ENCODE measurements at regions not wholly inside any gene's neighbourhood (a gene's known extent, or its start where the extent isn't known, plus 50 kb on each side); places are given as distances from the start of the nearest gene placed in this dataset.
"Not testable (repeated sequence)": the region's sequence is repeated elsewhere in the genome, so short reads cannot be mapped to it uniquely, and the experiment has no call there.

- ATAC-seq; intact Hi-C loops (cut with micrococcal nuclease; ENCODE audit: unreplicated experiment); H3K4me3 ChIP-seq (replicated peaks in 1 of 3; ENCODE audit: insufficient read depth in 1 of 3, low read depth in 2 of 3, low read length in 3 of 3); H3K9me3 ChIP-seq (ENCODE audit: low read length); H3K27ac ChIP-seq (ENCODE audit: extremely low read length, insufficient read depth, low read length); in situ Hi-C loops (cut with HindIII; ENCODE audit: extremely low pct_ligation_motif_present, low pct_unique_long_range_greater_than_20kb); H3K9ac ChIP-seq (ENCODE audit: insufficient read depth, low read depth, low read length); BruUV-seq (replicated peaks); CTCF ChIA-PET (ENCODE audit: low intra/inter-chr PET ratio, low total read pairs); H3K79me2 ChIP-seq (ENCODE audit: insufficient read depth, low read length); H2AFZ ChIP-seq (ENCODE audit: low read length); H3K36me3 ChIP-seq (replicated peaks in 1 of 2; ENCODE audit: control insufficient read depth in 1 of 2, insufficient read depth in 2 of 2, low read length in 2 of 2); H4K20me1 ChIP-seq (ENCODE audit: insufficient read depth, low read length); DNase-seq (ENCODE audit: low spot score); H3K4me2 ChIP-seq (ENCODE audit: low read depth, low read length); H3K27me3 ChIP-seq (ENCODE audit: control insufficient read depth in 1 of 2, insufficient read depth in 2 of 2, low read length in 2 of 2); FAIRE-seq; H3K4me1 ChIP-seq (ENCODE audit: insufficient read depth, low read length); POLR2A ChIA-PET: not testable (repeated sequence)
- WGBS (ENCODE audit: low lambda C conversion rate) = 36% methylated on average over 4 of the region's 6 CpGs
Observed at GRCh38 chr1:149691399-149691798, 91.1 kb upstream of the FCGR1A start.

- POLR2A ChIA-PET; DNase-seq (ENCODE audit: low spot score); FAIRE-seq; H3K9me3 ChIP-seq (ENCODE audit: low read length); H4K20me1 ChIP-seq (ENCODE audit: insufficient read depth, low read length); H3K9ac ChIP-seq (ENCODE audit: insufficient read depth, low read depth, low read length); CTCF ChIA-PET (ENCODE audit: low intra/inter-chr PET ratio, low total read pairs); H3K36me3 ChIP-seq (replicated peaks in 1 of 2; ENCODE audit: control insufficient read depth in 1 of 2, insufficient read depth in 2 of 2, low read length in 2 of 2); in situ Hi-C loops (cut with HindIII; ENCODE audit: extremely low pct_ligation_motif_present, low pct_unique_long_range_greater_than_20kb); ATAC-seq; BruUV-seq (replicated peaks); H3K4me3 ChIP-seq (replicated peaks in 1 of 3; ENCODE audit: insufficient read depth in 1 of 3, low read depth in 2 of 3, low read length in 3 of 3); H2AFZ ChIP-seq (ENCODE audit: low read length); intact Hi-C loops (cut with micrococcal nuclease; ENCODE audit: unreplicated experiment); H3K27me3 ChIP-seq (ENCODE audit: control insufficient read depth in 1 of 2, insufficient read depth in 2 of 2, low read length in 2 of 2); H3K4me1 ChIP-seq (ENCODE audit: insufficient read depth, low read length); H3K79me2 ChIP-seq (ENCODE audit: insufficient read depth, low read length); H3K4me2 ChIP-seq (ENCODE audit: low read depth, low read length); H3K27ac ChIP-seq (ENCODE audit: extremely low read length, insufficient read depth, low read length): not testable (repeated sequence)
- WGBS (ENCODE audit: low lambda C conversion rate) = 67% methylated on average over 8 of the region's 17 CpGs
Observed at GRCh38 chr1:149692804-149693539, 89.5 kb upstream of the FCGR1A start.

GRCh38 chr1:149695066-149695465 is 87.4 kb upstream of the FCGR1A start:
- DNase-seq (ENCODE audit: low spot score); H3K79me2 ChIP-seq (ENCODE audit: insufficient read depth, low read length); H3K9ac ChIP-seq (ENCODE audit: insufficient read depth, low read depth, low read length); H3K9me3 ChIP-seq (ENCODE audit: low read length); H2AFZ ChIP-seq (ENCODE audit: low read length); H3K27ac ChIP-seq (ENCODE audit: extremely low read length, insufficient read depth, low read length); H3K4me1 ChIP-seq (ENCODE audit: insufficient read depth, low read length); BruUV-seq (replicated peaks); POLR2A ChIA-PET; FAIRE-seq; H4K20me1 ChIP-seq (ENCODE audit: insufficient read depth, low read length); intact Hi-C loops (cut with micrococcal nuclease; ENCODE audit: unreplicated experiment); in situ Hi-C loops (cut with HindIII; ENCODE audit: extremely low pct_ligation_motif_present, low pct_unique_long_range_greater_than_20kb); H3K27me3 ChIP-seq (ENCODE audit: control insufficient read depth in 1 of 2, insufficient read depth in 2 of 2, low read length in 2 of 2); H3K36me3 ChIP-seq (replicated peaks in 1 of 2; ENCODE audit: control insufficient read depth in 1 of 2, insufficient read depth in 2 of 2, low read length in 2 of 2); CTCF ChIA-PET (ENCODE audit: low intra/inter-chr PET ratio, low total read pairs); H3K4me3 ChIP-seq (replicated peaks in 1 of 3; ENCODE audit: insufficient read depth in 1 of 3, low read depth in 2 of 3, low read length in 3 of 3); ATAC-seq; H3K4me2 ChIP-seq (ENCODE audit: low read depth, low read length): not testable (repeated sequence)
- no CpG with 5 or more reads among the region's 3 CpGs for WGBS (ENCODE audit: low lambda C conversion rate)

GRCh38 chr1:149700220-149700619 is 82.3 kb upstream of the FCGR1A start:
- H3K36me3 ChIP-seq (replicated peaks in 1 of 2; ENCODE audit: control insufficient read depth in 1 of 2, insufficient read depth in 2 of 2, low read length in 2 of 2); ATAC-seq; H3K4me2 ChIP-seq (ENCODE audit: low read depth, low read length); H3K27ac ChIP-seq (ENCODE audit: extremely low read length, insufficient read depth, low read length); H4K20me1 ChIP-seq (ENCODE audit: insufficient read depth, low read length); DNase-seq (ENCODE audit: low spot score); CTCF ChIA-PET (ENCODE audit: low intra/inter-chr PET ratio, low total read pairs); H3K79me2 ChIP-seq (ENCODE audit: insufficient read depth, low read length); FAIRE-seq; H3K9me3 ChIP-seq (ENCODE audit: low read length); H3K4me1 ChIP-seq (ENCODE audit: insufficient read depth, low read length); H3K27me3 ChIP-seq (ENCODE audit: control insufficient read depth in 1 of 2, insufficient read depth in 2 of 2, low read length in 2 of 2); POLR2A ChIA-PET; H3K9ac ChIP-seq (ENCODE audit: insufficient read depth, low read depth, low read length); in situ Hi-C loops (cut with HindIII; ENCODE audit: extremely low pct_ligation_motif_present, low pct_unique_long_range_greater_than_20kb); H3K4me3 ChIP-seq (replicated peaks in 1 of 3; ENCODE audit: insufficient read depth in 1 of 3, low read depth in 2 of 3, low read length in 3 of 3); H2AFZ ChIP-seq (ENCODE audit: low read length); intact Hi-C loops (cut with micrococcal nuclease; ENCODE audit: unreplicated experiment); BruUV-seq (replicated peaks): not testable (repeated sequence)
- 78% methylated on average over 18 of the region's 24 CpGs for WGBS (ENCODE audit: low lambda C conversion rate)

Data from HepG2 (cell line).